ENCODE measurements at regions not wholly inside any gene's neighbourhood (a gene's known extent, or its start where the extent isn't known, plus 50 kb on each side); places are given as distances from the start of the nearest gene placed in this dataset.
"Not testable (repeated sequence)": the region's sequence is repeated elsewhere in the genome, so short reads cannot be mapped to it uniquely, and the experiment has no call there.

DNA sequence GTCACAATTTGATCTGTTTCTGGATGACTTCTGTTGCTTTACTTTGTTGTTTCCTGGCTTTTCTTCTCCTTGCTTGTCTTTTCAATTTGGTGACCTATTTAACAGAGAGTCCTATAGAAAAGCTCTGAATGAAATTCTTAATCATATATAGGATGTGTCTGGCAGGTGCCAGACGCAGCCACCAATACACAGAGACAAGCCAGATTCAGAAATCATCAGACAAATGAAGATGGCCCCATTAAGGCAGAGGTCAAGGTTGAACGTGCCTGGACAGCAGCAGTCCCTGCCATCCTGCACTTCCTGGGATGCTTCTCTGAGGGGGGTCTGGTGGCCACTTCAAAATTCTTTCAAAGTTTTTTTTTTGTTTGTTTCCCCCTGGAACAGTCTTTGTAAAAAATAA lies 846.7 kb upstream of the COBL start:
- no peak for DNase-seq
- Histone ChIP-seq H3K27me3 (replicated peaks; ENCODE audit: control insufficient read depth, insufficient read depth, low read length) (no peaks in the 10 kb centered on the region), H3K4me3 (ENCODE audit: low read depth, low read length) (no peak overlapping the region), H3K36me3 (ENCODE audit: control insufficient read depth, insufficient read depth, low read length) (no peaks in the 10 kb centered on the region), H3K9me3 (no peaks in the 10 kb centered on the region), H3K4me1 (no peaks in the 10 kb centered on the region)
- H3K4me1 Mint-ChIP-seq (ENCODE audit: low read depth, unreplicated experiment): peaks cover 6% of the 10 kb centered on the region
- H3K36me3 Mint-ChIP-seq (ENCODE audit: insufficient read depth, unreplicated experiment): no peaks in the 10 kb centered on the region
- H3K27ac Mint-ChIP-seq (ENCODE audit: unreplicated experiment): no peak overlapping the region
- H3K27me3 Mint-ChIP-seq (ENCODE audit: insufficient read depth, unreplicated experiment): no peaks in the 10 kb centered on the region
- H3K9me3 Mint-ChIP-seq (ENCODE audit: unreplicated experiment): no peaks in the 10 kb centered on the region
- TF ChIP-seq, protein P1, sequence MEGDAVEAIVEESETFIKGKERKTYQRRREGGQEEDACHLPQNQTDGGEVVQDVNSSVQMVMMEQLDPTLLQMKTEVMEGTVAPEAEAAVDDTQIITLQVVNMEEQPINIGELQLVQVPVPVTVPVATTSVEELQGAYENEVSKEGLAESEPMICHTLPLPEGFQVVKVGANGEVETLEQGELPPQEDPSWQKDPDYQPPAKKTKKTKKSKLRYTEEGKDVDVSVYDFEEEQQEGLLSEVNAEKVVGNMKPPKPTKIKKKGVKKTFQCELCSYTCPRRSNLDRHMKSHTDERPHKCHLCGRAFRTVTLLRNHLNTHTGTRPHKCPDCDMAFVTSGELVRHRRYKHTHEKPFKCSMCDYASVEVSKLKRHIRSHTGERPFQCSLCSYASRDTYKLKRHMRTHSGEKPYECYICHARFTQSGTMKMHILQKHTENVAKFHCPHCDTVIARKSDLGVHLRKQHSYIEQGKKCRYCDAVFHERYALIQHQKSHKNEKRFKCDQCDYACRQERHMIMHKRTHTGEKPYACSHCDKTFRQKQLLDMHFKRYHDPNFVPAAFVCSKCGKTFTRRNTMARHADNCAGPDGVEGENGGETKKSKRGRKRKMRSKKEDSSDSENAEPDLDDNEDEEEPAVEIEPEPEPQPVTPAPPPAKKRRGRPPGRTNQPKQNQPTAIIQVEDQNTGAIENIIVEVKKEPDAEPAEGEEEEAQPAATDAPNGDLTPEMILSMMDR (IDR thresholded peaks at IDR 0.05; ENCODE audit: insufficient read depth in 1 of 2, low read depth in 1 of 2, low read length in 1 of 2, severe bottlenecking in 1 of 2, unreplicated experiment in 1 of 2): no peak
- intact Hi-C loops (cut with micrococcal nuclease; ENCODE audit: unreplicated experiment): no loop called here
- ChIA-PET CTCF (interaction anchor here (0.8 kb wide), 1 partner anchor 134 kb away, joined by 3 read pairs; no protein-coding TSS in a partner anchor), POLR2A (no interaction called here)
- BruUV-seq (replicated peaks): no TSS peak
- H3K4me3 Mint-ChIP-seq (ENCODE audit: unreplicated experiment): no peak overlapping the region

DNA sequence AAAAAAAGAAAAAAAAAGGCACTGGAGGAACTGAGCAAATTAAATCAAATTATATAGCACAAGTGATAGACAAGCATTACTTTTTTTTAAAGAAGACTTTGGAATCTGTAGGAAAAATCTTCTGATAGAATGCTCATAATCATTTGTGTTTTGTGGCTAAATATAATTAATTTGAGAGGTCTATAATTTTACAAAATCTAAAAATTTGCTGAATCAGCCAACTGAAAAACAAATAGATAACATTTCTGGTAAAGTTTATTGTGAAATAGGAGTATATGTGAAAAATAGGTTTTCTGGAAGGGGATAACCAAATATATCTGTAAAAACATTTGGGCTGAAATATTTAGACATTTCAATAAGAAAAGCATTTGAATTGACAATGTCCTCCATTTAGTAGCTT lies 844.9 kb upstream of the COBL start:
- TF ChIP-seq, protein P1 (IDR thresholded peaks at IDR 0.05; ENCODE audit: insufficient read depth in 1 of 2, low read depth in 1 of 2, low read length in 1 of 2, severe bottlenecking in 1 of 2, unreplicated experiment in 1 of 2): no peak
- no peak for DNase-seq
- ChIA-PET POLR2A (no interaction called here), CTCF (no interaction called here)
- H3K4me1 ChIP-seq: no peaks in the 10 kb centered on the region
- H3K36me3 ChIP-seq (ENCODE audit: control insufficient read depth, insufficient read depth, low read length): no peaks in the 10 kb centered on the region
- no TSS peak for BruUV-seq (replicated peaks)
- intact Hi-C loops (cut with micrococcal nuclease; ENCODE audit: unreplicated experiment): no loop called here
- Mint-ChIP-seq H3K4me3 (ENCODE audit: unreplicated experiment) (no peak overlapping the region), H3K9me3 (ENCODE audit: unreplicated experiment) (no peaks in the 10 kb centered on the region), H3K27me3 (ENCODE audit: insufficient read depth, unreplicated experiment) (no peaks in the 10 kb centered on the region), H3K36me3 (ENCODE audit: insufficient read depth, unreplicated experiment) (no peaks in the 10 kb centered on the region), H3K4me1 (ENCODE audit: low read depth, unreplicated experiment) (peaks cover 6% of the 10 kb centered on the region), H3K27ac (ENCODE audit: unreplicated experiment) (no peak overlapping the region)
- no peaks in the 10 kb centered on the region for H3K27me3 ChIP-seq (replicated peaks; ENCODE audit: control insufficient read depth, insufficient read depth, low read length)
- H3K9me3 ChIP-seq: no peaks in the 10 kb centered on the region
- no peak overlapping the region for H3K4me3 ChIP-seq (ENCODE audit: low read depth, low read length)

DNA sequence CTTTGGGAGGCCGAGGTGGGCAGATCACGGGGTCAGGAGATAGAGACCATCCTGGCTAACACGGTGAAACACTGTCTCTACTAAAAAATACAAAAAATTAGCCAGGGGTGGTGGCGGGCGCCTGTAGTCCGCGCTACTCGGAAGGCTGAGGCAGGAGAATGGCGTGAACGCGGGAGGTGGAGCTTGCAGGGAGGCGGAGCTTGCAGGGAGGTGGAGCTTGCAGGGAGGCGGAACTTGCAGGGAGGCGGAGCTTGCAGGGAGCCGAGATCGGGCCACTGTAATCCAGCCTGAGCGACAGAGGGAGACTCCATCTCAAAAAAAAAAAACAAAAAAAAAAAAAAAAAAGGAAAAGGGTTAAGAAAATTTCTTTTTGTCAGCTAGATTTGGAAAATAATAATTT lies 842.8 kb upstream of the COBL start:
- H3K36me3 Mint-ChIP-seq (ENCODE audit: insufficient read depth, unreplicated experiment); H3K27me3 Mint-ChIP-seq (ENCODE audit: insufficient read depth, unreplicated experiment); H3K27me3 ChIP-seq (replicated peaks; ENCODE audit: control insufficient read depth, insufficient read depth, low read length); H3K4me1 Mint-ChIP-seq (ENCODE audit: low read depth, unreplicated experiment); H3K4me3 Mint-ChIP-seq (ENCODE audit: unreplicated experiment); DNase-seq; intact Hi-C loops (cut with micrococcal nuclease; ENCODE audit: unreplicated experiment); H3K4me1 ChIP-seq; H3K27ac Mint-ChIP-seq (ENCODE audit: unreplicated experiment); POLR2A ChIA-PET; CTCF ChIA-PET; H3K36me3 ChIP-seq (ENCODE audit: control insufficient read depth, insufficient read depth, low read length); H3K4me3 ChIP-seq (ENCODE audit: low read depth, low read length); BruUV-seq (replicated peaks); H3K9me3 ChIP-seq; H3K9me3 Mint-ChIP-seq (ENCODE audit: unreplicated experiment): not testable (repeated sequence)

DNA sequence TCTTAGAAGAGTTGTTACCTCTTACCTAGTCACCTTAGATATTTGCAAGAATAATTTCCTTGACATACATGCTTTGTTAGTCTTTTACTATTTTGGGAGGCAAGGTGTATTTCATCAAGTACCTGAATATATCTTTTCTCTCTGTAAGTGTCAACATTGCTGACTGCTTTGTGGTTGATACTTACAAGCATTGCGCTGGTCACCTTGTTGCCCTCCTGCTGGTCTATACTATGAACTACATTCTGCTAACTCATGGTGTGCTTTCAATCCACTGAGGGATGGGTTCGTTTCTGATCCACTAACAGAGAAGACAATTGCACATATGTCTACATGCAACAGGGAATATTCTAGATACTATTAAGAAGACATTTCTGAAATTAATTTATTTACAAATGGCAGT lies 837.8 kb upstream of the COBL start:
- ChIA-PET POLR2A (no interaction called here), CTCF (no interaction called here)
- no peaks in the 10 kb centered on the region for H3K27me3 Mint-ChIP-seq (ENCODE audit: insufficient read depth, unreplicated experiment)
- no peaks in the 10 kb centered on the region for H3K36me3 ChIP-seq (ENCODE audit: control insufficient read depth, insufficient read depth, low read length)
- no peaks in the 10 kb centered on the region; the same call in 1 of the 2 replicates for H3K9me3 ChIP-seq
- no peaks in the 10 kb centered on the region for H3K36me3 Mint-ChIP-seq (ENCODE audit: insufficient read depth, unreplicated experiment)
- DNase-seq: peak in 1 of 2 experiments; percentile 23
- TF ChIP-seq, protein P1 (IDR thresholded peaks at IDR 0.05; ENCODE audit: insufficient read depth in 1 of 2, low read depth in 1 of 2, low read length in 1 of 2, severe bottlenecking in 1 of 2, unreplicated experiment in 1 of 2): peak; percentile 23 to 54
- H3K9me3 Mint-ChIP-seq (ENCODE audit: unreplicated experiment): no peaks in the 10 kb centered on the region
- H3K27me3 ChIP-seq (replicated peaks; ENCODE audit: control insufficient read depth, insufficient read depth, low read length): no peaks in the 10 kb centered on the region
- peaks cover 15% of the 10 kb centered on the region for H3K4me1 ChIP-seq
- intact Hi-C loops (cut with micrococcal nuclease; ENCODE audit: unreplicated experiment): no loop called here
- no TSS peak for BruUV-seq (replicated peaks)
- no peak overlapping the region for H3K27ac Mint-ChIP-seq (ENCODE audit: unreplicated experiment)
- H3K4me3 ChIP-seq (ENCODE audit: low read depth, low read length): no peak overlapping the region
- no peak overlapping the region for H3K4me3 Mint-ChIP-seq (ENCODE audit: unreplicated experiment)
- H3K4me1 Mint-ChIP-seq (ENCODE audit: low read depth, unreplicated experiment): peaks cover 10% of the 10 kb centered on the region

Data from Caco-2 (cell line).